Testis (tissue), 2 donors: ENCODE measurements at regions not wholly inside any gene's neighbourhood (a gene's known extent, or its start where the extent isn't known, plus 50 kb on each side); places are given as distances from the start of the nearest gene placed in this dataset.

Experiments used
- DNase-seq: peaks from one replicate; pipeline ENCODE4 v3.0.0-alpha.2; 2019
- H3K27ac ChIP-seq, 2 donors: fragments of 200-600 bp; sonication (generic); one replicate each; pipeline ENCODE4 v1.5.1; 2019
- H3K27me3 ChIP-seq: fragments of 200-600 bp; sonication (generic); one replicate; pipeline ENCODE4 v1.5.1; 2019
- H3K36me3 ChIP-seq: fragments of 200-600 bp; sonication (generic); one replicate; pipeline ENCODE4 v1.5.1; 2017; ENCODE audit warnings: low read depth; ENCODE audit errors: missing control alignments
- H3K4me1 ChIP-seq: fragments of 200-600 bp; sonication (generic); one replicate; pipeline ENCODE4 v1.5.1; 2019
- H3K4me3 ChIP-seq, 2 donors: fragments of 200-600 bp; sonication (generic); one replicate each; pipeline ENCODE4 v1.5.1; 2017 to 2019
- H3K9me3 ChIP-seq: fragments of 200-600 bp; sonication (generic); one replicate; pipeline ENCODE4 v1.5.1; 2017
- CTCF ChIP-seq, 3 experiments: fragments of 450-650 bp in 2 of 3; fragments of 200-600 bp in 1 of 3; sonication (generic) in 1 of 3; IDR thresholded peaks; one replicate each; pipeline ENCODE4 v1.5.1; 2016 to 2019; ENCODE audit warnings: antibody characterized with exemption in 3 of 3, mild to moderate bottlenecking in 2 of 3, moderate library complexity in 1 of 3
- POLR2A ChIP-seq: fragments of 450-650 bp; IDR thresholded peaks from one replicate; pipeline ENCODE4 v1.6.1; 2017; ENCODE audit warnings: antibody characterized with exemption, mild to moderate bottlenecking, moderate library complexity
- WGBS, 2 donors: methylation state at CpG; one replicate each; pipeline ENCODE4 v1.1.5; 2018; 5-methylcytosine and 5-hydroxymethylcytosine counted together
- intact Hi-C: fragments of 100-400 bp; cut with DNase I; formaldehyde crosslinking; loops from one replicate; pipeline ENCODE4 v1.15.1; 2023; ENCODE audit warnings: low total_unique reads

- 69 to 80% methylated on average over 4 of the region's 4 CpGs for WGBS, 2 donors
- H3K4me3 ChIP-seq = no peak overlapping the region
- DNase-seq = no peak
- H3K4me1 ChIP-seq = peaks cover 15% of the 10 kb centered on the region
- TF ChIP-seq CTCF (IDR thresholded peaks at IDR 0.05) = no peak
- no peak for TF ChIP-seq POLR2A
- H3K36me3 ChIP-seq = no peaks in the 10 kb centered on the region
- H3K9me3 ChIP-seq = no peaks in the 10 kb centered on the region
- intact Hi-C loops = no loop called here
- H3K27ac ChIP-seq = no peak overlapping the region
- H3K27me3 ChIP-seq = no peaks in the 10 kb centered on the region
Observed at GRCh38 chr4:56252561-56253152, 134.6 kb downstream of the AASDH start.

DNA sequence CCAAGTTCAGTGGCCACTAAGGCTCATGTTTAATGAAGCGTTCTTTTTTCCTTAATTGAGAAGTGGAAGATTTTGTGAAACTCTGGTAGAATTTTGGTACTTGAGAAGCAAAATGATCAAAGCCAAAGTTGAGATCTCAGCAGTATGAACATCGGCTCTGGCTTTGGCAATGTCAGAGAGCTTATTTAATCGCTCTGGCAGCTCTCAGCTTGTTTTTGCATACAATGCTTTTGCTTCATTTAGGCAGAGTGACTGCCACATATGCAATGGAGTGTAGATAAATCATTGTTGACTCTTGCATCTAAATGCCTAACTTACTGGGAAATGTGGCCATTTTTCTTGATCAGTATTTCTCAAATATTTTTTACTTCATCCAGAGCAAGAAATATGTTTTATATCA lies 135.7 kb downstream of the AASDH start:
- Histone ChIP-seq H3K4me3 (no peak overlapping the region), H3K27me3 (no peaks in the 10 kb centered on the region), H3K36me3 (no peaks in the 10 kb centered on the region), H3K4me1 (peaks cover 15% of the 10 kb centered on the region), H3K9me3 (no peaks in the 10 kb centered on the region), H3K27ac (no peak overlapping the region)
- TF ChIP-seq CTCF (IDR thresholded peaks at IDR 0.05) (no peak), POLR2A (no peak)
- no peak for DNase-seq
- intact Hi-C loops = no loop called here
- WGBS, 2 donors = 89 to 98% methylated on average over 3 of the region's 3 CpGs

DNA sequence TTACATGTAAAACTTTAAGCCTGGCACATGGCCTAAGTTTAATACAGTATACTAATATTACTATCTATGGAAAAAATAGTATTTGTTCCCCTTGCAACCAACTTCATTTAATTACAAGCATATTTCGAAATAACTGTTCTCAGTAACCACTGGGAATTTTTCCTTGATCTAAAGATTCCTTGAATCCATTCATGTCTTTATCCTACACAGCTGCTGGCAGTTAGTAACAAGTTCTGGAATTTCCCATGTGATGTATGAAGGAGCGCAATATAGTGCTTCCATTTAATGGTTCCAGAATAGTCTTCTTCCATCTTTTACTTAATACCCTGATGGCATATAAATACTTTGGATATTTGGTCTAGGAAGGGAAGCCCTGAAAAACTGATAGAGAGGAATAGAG lies 136.5 kb downstream of the AASDH start:
- TF ChIP-seq CTCF (IDR thresholded peaks at IDR 0.05) (no peak), POLR2A (no peak)
- 91 to 94% methylated on average over 2 of the region's 2 CpGs for WGBS, 2 donors
- no peaks in the 10 kb centered on the region for H3K36me3 ChIP-seq
- H3K9me3 ChIP-seq = no peaks in the 10 kb centered on the region
- no peak for DNase-seq
- no peak overlapping the region for H3K27ac ChIP-seq
- H3K27me3 ChIP-seq = no peaks in the 10 kb centered on the region
- peaks cover 15% of the 10 kb centered on the region for H3K4me1 ChIP-seq
- intact Hi-C loops = no loop called here
- no peak overlapping the region for H3K4me3 ChIP-seq

GRCh38 chr4:56247646-56248045 lies 139.6 kb downstream of the AASDH start:
- Histone ChIP-seq H3K36me3 (no peaks in the 10 kb centered on the region), H3K27ac (no peak overlapping the region), H3K4me1 (no peaks in the 10 kb centered on the region), H3K9me3 (no peaks in the 10 kb centered on the region), H3K4me3 (no peak overlapping the region), H3K27me3 (no peaks in the 10 kb centered on the region)
- TF ChIP-seq POLR2A = no peak
- TF ChIP-seq CTCF (IDR thresholded peaks at IDR 0.05) = no peak
- 77 to 80% methylated on average over 7 of the region's 7 CpGs for WGBS, 2 donors
- no peak for DNase-seq
- intact Hi-C loops = no loop called here

GRCh38 chr4:56246233-56246610 lies 141.1 kb downstream of the AASDH start:
- DNase-seq = no peak
- H3K27ac ChIP-seq = no peak overlapping the region
- no peaks in the 10 kb centered on the region for H3K36me3 ChIP-seq
- no peaks in the 10 kb centered on the region for H3K9me3 ChIP-seq
- no peaks in the 10 kb centered on the region for H3K27me3 ChIP-seq
- no peak overlapping the region for H3K4me3 ChIP-seq
- WGBS, 2 donors = 68 to 83% methylated on average over 3 of the region's 3 CpGs
- intact Hi-C loops = no loop called here
- no peaks in the 10 kb centered on the region for H3K4me1 ChIP-seq
- TF ChIP-seq POLR2A (no peak), CTCF (IDR thresholded peaks at IDR 0.05) (no peak)
